ENCODE measurements at regions not wholly inside any gene's neighbourhood (a gene's known extent, or its start where the extent isn't known, plus 50 kb on each side); places are given as distances from the start of the nearest gene placed in this dataset.

DNA sequence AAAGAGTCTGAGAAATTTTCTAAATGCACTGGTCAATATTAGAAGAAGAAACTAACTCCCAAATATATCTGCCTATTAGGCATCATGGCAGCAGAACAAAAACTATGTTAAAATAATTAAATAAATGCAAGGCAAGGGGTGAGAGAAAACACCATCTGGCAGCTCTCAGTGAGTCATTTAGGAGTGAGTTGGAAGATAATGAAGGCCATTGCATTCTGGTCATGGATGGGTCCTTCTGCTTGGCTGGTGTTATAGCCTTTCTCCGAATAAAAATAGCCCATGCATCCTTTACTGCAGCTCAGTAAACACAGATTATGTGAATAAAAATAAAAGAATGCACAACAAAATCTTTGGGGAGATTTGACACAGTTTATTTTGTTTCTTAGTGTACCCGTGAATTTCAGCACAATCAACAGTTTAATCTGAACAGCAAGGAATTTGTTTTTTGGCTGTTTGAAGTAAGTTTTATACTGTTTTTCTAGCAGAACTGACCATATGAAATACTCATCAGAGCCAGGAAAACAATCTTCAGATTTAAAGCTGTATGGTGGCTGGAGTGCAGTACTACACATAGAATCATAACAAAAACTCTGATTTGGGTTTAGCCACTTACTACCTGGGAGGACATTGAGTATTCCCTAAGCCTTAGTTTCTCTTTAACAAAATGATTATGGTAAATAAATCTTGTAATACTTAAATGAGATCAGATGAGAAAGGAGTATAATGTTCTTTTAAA is 225.1 kb upstream of the ITGA4 start:
- no peak for TF ChIP-seq EZH2 (IDR thresholded peaks at IDR 0.05; ENCODE audit: borderline replicate concordance, low read depth, low read length, severe bottlenecking)
- TF ChIP-seq, protein P1, sequence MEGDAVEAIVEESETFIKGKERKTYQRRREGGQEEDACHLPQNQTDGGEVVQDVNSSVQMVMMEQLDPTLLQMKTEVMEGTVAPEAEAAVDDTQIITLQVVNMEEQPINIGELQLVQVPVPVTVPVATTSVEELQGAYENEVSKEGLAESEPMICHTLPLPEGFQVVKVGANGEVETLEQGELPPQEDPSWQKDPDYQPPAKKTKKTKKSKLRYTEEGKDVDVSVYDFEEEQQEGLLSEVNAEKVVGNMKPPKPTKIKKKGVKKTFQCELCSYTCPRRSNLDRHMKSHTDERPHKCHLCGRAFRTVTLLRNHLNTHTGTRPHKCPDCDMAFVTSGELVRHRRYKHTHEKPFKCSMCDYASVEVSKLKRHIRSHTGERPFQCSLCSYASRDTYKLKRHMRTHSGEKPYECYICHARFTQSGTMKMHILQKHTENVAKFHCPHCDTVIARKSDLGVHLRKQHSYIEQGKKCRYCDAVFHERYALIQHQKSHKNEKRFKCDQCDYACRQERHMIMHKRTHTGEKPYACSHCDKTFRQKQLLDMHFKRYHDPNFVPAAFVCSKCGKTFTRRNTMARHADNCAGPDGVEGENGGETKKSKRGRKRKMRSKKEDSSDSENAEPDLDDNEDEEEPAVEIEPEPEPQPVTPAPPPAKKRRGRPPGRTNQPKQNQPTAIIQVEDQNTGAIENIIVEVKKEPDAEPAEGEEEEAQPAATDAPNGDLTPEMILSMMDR (IDR thresholded peaks at IDR 0.05; ENCODE audit: borderline replicate concordance, extremely low read depth, low read length, poor library complexity, severe bottlenecking): no peak
